Adrenal gland (tissue), 9 donors: ENCODE measurements at regions not wholly inside any gene's neighbourhood (a gene's known extent, or its start where the extent isn't known, plus 50 kb on each side); places are given as distances from the start of the nearest gene placed in this dataset.

ENCODE experiments used
- DNase-seq, 7 donors: peaks; one replicate each; pipeline ENCODE4 v3.0.0-alpha.2; 2019 to 2020
- H3K27ac ChIP-seq, 5 donors: fragments of 200-600 bp; sonication (generic) in 4 of 5; 1 replicate in 3 of 5; 2 replicates in 2 of 5; pipeline versions ENCODE4 v1.5.1 to v1.8.0; 2016 to 2020; ENCODE audit warnings: mild to moderate bottlenecking in 1 of 5
- H3K27me3 ChIP-seq: fragments of 200-600 bp; 2 replicates; pipeline ENCODE4 v1.8.0; 2021
- H3K36me3 ChIP-seq, 2 donors: fragments of 200-600 bp; replicated peaks in 1 of 2; 1 replicate in 1 of 2; 2 replicates in 1 of 2; pipeline versions ENCODE4 v1.5.1 to v1.8.0; 2018 to 2022
- H3K4me1 ChIP-seq, 2 donors: fragments of 200-600 bp; replicated peaks in 1 of 2; 1 replicate in 1 of 2; 2 replicates in 1 of 2; pipeline versions ENCODE4 v1.5.1 to v1.8.0; 2018 to 2021
- H3K4me3 ChIP-seq, 4 donors: fragments of 200-600 bp; sonication (generic) in 3 of 4; one replicate each; pipeline ENCODE4 v1.5.1; 2016 to 2018
- H3K9me3 ChIP-seq, 3 donors: fragments of 200-600 bp; sonication (generic) in 1 of 3; replicated peaks in 1 of 3; 1 replicate in 2 of 3; 2 replicates in 1 of 3; pipeline versions ENCODE4 v1.5.1 to v1.8.0; 2016 to 2021
- CTCF ChIP-seq, 6 experiments: fragments of 450-650 bp in 4 of 6; fragments of 200-600 bp in 2 of 6; sonication (generic) in 1 of 6; IDR thresholded peaks; 1 replicate in 5 of 6; 2 replicates in 1 of 6; pipeline versions ENCODE4 v1.5.1 to v1.8.0; 2016 to 2021; ENCODE audit warnings: antibody characterized with exemption in 6 of 6, mild to moderate bottlenecking in 2 of 6, moderate library complexity in 1 of 6
- POLR2A ChIP-seq, 2 donors: fragments of 450-650 bp; IDR thresholded peaks; one replicate each; pipeline ENCODE4 v1.6.1; 2017; ENCODE audit warnings: antibody characterized with exemption in 2 of 2, mild to moderate bottlenecking in 2 of 2, moderate library complexity in 1 of 2
- WGBS, 4 donors: extraction: QIAGEN DNeasy Blood & Tissue Kit in 2 of 4; methylation state at CpG; one replicate each; pipeline versions ENCODE4 v1.1.5 to v1.1.7; 2013 to 2017; 5-methylcytosine and 5-hydroxymethylcytosine counted together
- intact Hi-C, 2 donors: fragments of 100-400 bp; cut with DNase I; formaldehyde crosslinking; loops; one replicate each; pipeline versions ENCODE4 v1.14.1 to v1.15.0; 2022 to 2023
- donor health status: healthy with polysubstance abuse.
- donor health status: Bipolar disorder and iron deficiency.
- donor health status: DM: yes; HTN: yes; CAD: no.
- donor health status: DM: no; HTN: no; CAD: no.
- donor health status: DM: no; HTN: no; CAD: no.

DNA sequence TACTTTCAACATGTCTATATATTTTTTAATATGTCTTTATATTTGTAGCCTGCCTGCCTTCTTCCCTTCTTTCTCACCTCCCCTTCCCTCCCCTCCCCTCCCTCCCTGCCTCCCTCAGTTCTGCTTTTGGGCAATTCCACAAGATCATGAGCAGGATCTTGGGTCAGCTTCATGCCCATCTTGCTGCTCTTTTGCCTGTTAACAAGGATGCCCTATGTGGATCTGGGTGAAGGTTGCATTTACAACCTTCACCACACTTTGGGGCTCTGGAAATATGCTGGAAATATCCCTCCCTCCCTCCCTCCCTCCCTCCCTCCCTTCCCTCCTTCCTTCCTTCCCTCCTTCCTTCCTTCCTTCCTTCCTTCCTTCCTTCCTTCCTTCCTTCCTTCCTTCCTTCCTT is 334.1 kb upstream of the FAM98A start:
- TF ChIP-seq POLR2A (IDR thresholded peaks at IDR 0.05) (no peak), CTCF (IDR thresholded peaks at IDR 0.05) (no peak)

GRCh38 chr2:33931164-33931563 is 332.1 kb upstream of the FAM98A start:
- TF ChIP-seq CTCF (IDR thresholded peaks at IDR 0.05) (no peak), POLR2A (IDR thresholded peaks at IDR 0.05) (no peak)
- H3K9me3 ChIP-seq: no peaks in the 10 kb centered on the region

More for the DNA sequence above, 334.1 kb upstream of the FAM98A start:
- no peak for DNase-seq
- Histone ChIP-seq H3K36me3 (no peaks in the 10 kb centered on the region), H3K9me3 (no peaks in the 10 kb centered on the region), H3K4me1 (no peaks in the 10 kb centered on the region), H3K4me3 (no peak overlapping the region), H3K27me3 (no peaks in the 10 kb centered on the region), H3K27ac (no peak overlapping the region)
- intact Hi-C loops: no loop called here

DNA sequence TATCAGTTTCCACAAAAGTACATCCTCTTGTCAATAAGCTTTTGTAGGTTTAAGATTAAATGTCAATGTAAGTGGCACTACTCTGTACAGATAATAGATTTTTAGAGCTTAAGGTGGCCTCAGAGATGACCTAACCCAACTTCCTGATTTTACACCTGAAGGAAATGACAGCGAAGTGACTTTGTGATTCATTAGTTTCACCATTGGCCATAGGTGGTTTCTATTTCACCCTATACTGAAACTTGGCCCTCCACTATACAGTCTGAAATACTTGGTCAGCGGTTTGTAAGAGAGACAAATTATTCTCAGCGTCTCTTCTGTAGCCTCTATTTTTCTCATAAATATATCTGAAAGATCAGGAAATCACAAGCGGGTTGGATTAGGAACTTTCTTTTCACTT is 330.4 kb upstream of the FAM98A start:
- no peak for DNase-seq
- TF ChIP-seq CTCF (IDR thresholded peaks at IDR 0.05) (no peak), POLR2A (IDR thresholded peaks at IDR 0.05) (no peak)
- H3K27me3 ChIP-seq: no peaks in the 10 kb centered on the region
- no peaks in the 10 kb centered on the region for H3K36me3 ChIP-seq
- no peaks in the 10 kb centered on the region for H3K4me1 ChIP-seq
- 79 to 94% (median 83%) methylated on average over 4 of the region's 4 CpGs for WGBS, 4 donors
- no peak overlapping the region for H3K4me3 ChIP-seq
- no peak overlapping the region for H3K27ac ChIP-seq
- no peaks in the 10 kb centered on the region for H3K9me3 ChIP-seq
- intact Hi-C loops: no loop called here

More at GRCh38 chr2:33931164-33931563, 332.1 kb upstream of the FAM98A start:
- H3K4me1 ChIP-seq: no peaks in the 10 kb centered on the region
- DNase-seq: no peak
- intact Hi-C loops: no loop called here
- 71 to 83% (median 81%) methylated on average over 3 of the region's 3 CpGs for WGBS, 4 donors
- H3K4me3 ChIP-seq: no peak overlapping the region
- no peaks in the 10 kb centered on the region for H3K36me3 ChIP-seq
- H3K27ac ChIP-seq: no peak overlapping the region
- no peaks in the 10 kb centered on the region for H3K27me3 ChIP-seq

DNA sequence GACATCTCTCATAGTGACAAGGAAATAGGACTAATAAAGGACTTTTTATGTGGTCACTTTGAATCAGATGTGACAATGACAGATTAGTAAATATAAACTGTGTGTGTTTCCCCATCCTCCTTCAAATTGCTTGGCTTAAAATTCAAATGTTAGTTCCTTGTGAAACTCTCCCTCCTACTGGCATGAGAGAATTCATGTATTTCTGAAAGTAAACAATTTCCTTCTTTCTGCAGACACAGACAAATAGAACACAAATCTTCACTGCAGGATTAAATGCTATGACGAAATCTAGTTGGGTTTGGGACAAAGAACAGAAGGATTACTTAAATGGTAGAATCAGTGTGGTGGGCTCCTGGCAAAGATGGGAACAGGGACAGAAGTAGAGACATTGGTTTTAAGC is 328.7 kb upstream of the FAM98A start:
- DNase-seq: no peak
- intact Hi-C loops: no loop called here
- H3K27ac ChIP-seq: no peak overlapping the region
- no peak overlapping the region for H3K4me3 ChIP-seq
- H3K4me1 ChIP-seq: no peaks in the 10 kb centered on the region
- no peak for TF ChIP-seq POLR2A (IDR thresholded peaks at IDR 0.05)
- TF ChIP-seq CTCF (IDR thresholded peaks at IDR 0.05): no peak
- H3K9me3 ChIP-seq: no peaks in the 10 kb centered on the region
- no peaks in the 10 kb centered on the region for H3K36me3 ChIP-seq
- 46 to 75% (median 58%) methylated on average over 1 of the region's 1 CpG for WGBS, 4 donors
- no peaks in the 10 kb centered on the region for H3K27me3 ChIP-seq
